MM.1S (cell line): ENCODE measurements at regions not wholly inside any gene's neighbourhood (a gene's known extent, or its start where the extent isn't known, plus 50 kb on each side); places are given as distances from the start of the nearest gene placed in this dataset.
A peak's percentile ranks its signal among the peaks of the same experiment; 100 is the strongest.

Experiments used
- DNase-seq: peaks from one replicate; pipeline ENCODE4 v3.0.0-alpha.2; 2015
- H2AFZ ChIP-seq: fragments of 300-600 bp; sonication (generic); 2 replicates; pipeline ENCODE4 v1.6.0; 2016; ENCODE audit warnings: antibody characterized with exemption, low read length
- H3F3A ChIP-seq: fragments of 300-600 bp; sonication (generic); 2 replicates; pipeline ENCODE4 v1.6.1; 2016; ENCODE audit warnings: mild to moderate bottlenecking, antibody characterized with exemption, low read length, moderate library complexity, mixed read lengths; ENCODE audit not compliant: insufficient read depth
- H3K27ac ChIP-seq: fragments of 300-600 bp; sonication (generic); 2 replicates; pipeline ENCODE4 v1.5.1; 2016; ENCODE audit warnings: mild to moderate bottlenecking, low read length
- H3K27me3 ChIP-seq: fragments of 300-600 bp; sonication (generic); replicated peaks from 2 replicates; pipeline ENCODE4 v1.6.0; 2016; ENCODE audit warnings: low read length; ENCODE audit not compliant: insufficient read depth
- H3K36me3 ChIP-seq: fragments of 300-600 bp; sonication (generic); replicated peaks from 2 replicates; pipeline ENCODE4 v1.6.1; 2016; ENCODE audit warnings: mild to moderate bottlenecking, low read length, mixed read lengths; ENCODE audit not compliant: insufficient read depth
- H3K4me1 ChIP-seq: fragments of 300-600 bp; sonication (generic); 2 replicates; pipeline ENCODE4 v1.6.1; 2016; ENCODE audit warnings: low read length, mixed read lengths
- H3K4me2 ChIP-seq: fragments of 300-600 bp; sonication (generic); 2 replicates; pipeline ENCODE4 v1.6.0; 2016; ENCODE audit warnings: low read depth, low read length
- H3K4me3 ChIP-seq: fragments of 300-600 bp; sonication (generic); 2 replicates; pipeline ENCODE4 v1.5.1; 2016; ENCODE audit warnings: low read length, mixed read lengths
- H3K79me2 ChIP-seq: fragments of 300-600 bp; sonication (generic); 2 replicates; pipeline ENCODE4 v1.6.1; 2016; ENCODE audit warnings: mixed run types, low read length, mixed read lengths
- H3K9ac ChIP-seq: fragments of 300-600 bp; sonication (generic); 2 replicates; pipeline ENCODE4 v1.6.1; 2016; ENCODE audit warnings: low read length, mixed read lengths
- H3K9me2 ChIP-seq: fragments of 300-600 bp; sonication (generic); replicated peaks from 2 replicates; pipeline ENCODE4 v1.6.1; 2016; ENCODE audit warnings: mild to moderate bottlenecking, low read length, mixed read lengths; ENCODE audit not compliant: insufficient read depth
- H3K9me3 ChIP-seq: fragments of 300-600 bp; sonication (generic); replicated peaks from 2 replicates; pipeline ENCODE4 v1.6.1; 2016; ENCODE audit warnings: mild to moderate bottlenecking, low read length, mixed read lengths; ENCODE audit not compliant: insufficient read depth
- H4K20me1 ChIP-seq: fragments of 300-600 bp; sonication (generic); 2 replicates; pipeline ENCODE4 v1.6.1; 2016; ENCODE audit warnings: mild to moderate bottlenecking, low read length, moderate library complexity, mixed read lengths; ENCODE audit not compliant: insufficient read depth
- CTCF ChIP-seq: fragments of 300-600 bp; sonication (generic); IDR thresholded peaks from 2 replicates; pipeline ENCODE4 v1.5.1; 2016; ENCODE audit warnings: antibody characterized with exemption, low read length, mixed read lengths
- EZH2 ChIP-seq: fragments of 300-600 bp; sonication (generic); optimal IDR thresholded peaks from 2 replicates; pipeline ENCODE3; 2017; ENCODE audit warnings: low read depth, mild to moderate bottlenecking, antibody characterized with exemption, low read length, mixed read lengths
- EZH2phosphoT487 ChIP-seq: fragments of 300-600 bp; sonication (generic); IDR thresholded peaks from 2 replicates; pipeline ENCODE4 v1.6.1; 2018; ENCODE audit warnings: antibody characterized with exemption, low read length

- no peak for DNase-seq
- H3K9ac ChIP-seq: no peak overlapping the region
Measured at GRCh38 chr3:192061426-192061825, 600.5 kb downstream of the PYDC2 start.

GRCh38 chr3:192062186-192062585 lies 601.2 kb downstream of the PYDC2 start:
- no peaks in the 10 kb centered on the region for H3K9me3 ChIP-seq
- no peak overlapping the region for H3K27ac ChIP-seq
- peaks cover 22% of the 10 kb centered on the region for H3F3A ChIP-seq
- no peaks in the 10 kb centered on the region for H3K79me2 ChIP-seq
- H3K4me1 ChIP-seq: peaks cover 27% of the 10 kb centered on the region
- TF ChIP-seq EZH2 (no peak), CTCF (no peak), EZH2phosphoT487 (no peak)
- H3K9me2 ChIP-seq: no peaks in the 10 kb centered on the region
- no peaks in the 10 kb centered on the region for H3K36me3 ChIP-seq
- no peak overlapping the region for H3K9ac ChIP-seq
- no peaks in the 10 kb centered on the region for H4K20me1 ChIP-seq
- no peak overlapping the region for H3K4me2 ChIP-seq
- DNase-seq: no peak
- no peak overlapping the region for H3K4me3 ChIP-seq
- no peaks in the 10 kb centered on the region for H3K27me3 ChIP-seq
- no peak overlapping the region for H2AFZ ChIP-seq

More at GRCh38 chr3:192061426-192061825, 600.5 kb downstream of the PYDC2 start:
- Histone ChIP-seq H3K4me3 (no peak overlapping the region), H3K27me3 (no peaks in the 10 kb centered on the region), H3K9me3 (no peaks in the 10 kb centered on the region), H3K36me3 (no peaks in the 10 kb centered on the region), H4K20me1 (no peaks in the 10 kb centered on the region), H3K27ac (no peak overlapping the region), H3K4me2 (no peak overlapping the region), H3K4me1 (peaks cover 27% of the 10 kb centered on the region), H3K9me2 (no peaks in the 10 kb centered on the region), H3K79me2 (no peaks in the 10 kb centered on the region), H3F3A (peaks cover 22% of the 10 kb centered on the region), H2AFZ (no peak overlapping the region)
- TF ChIP-seq CTCF (no peak), EZH2 (no peak)

- H3K79me2 ChIP-seq: no peaks in the 10 kb centered on the region
- H3K4me3 ChIP-seq: peak overlapping the region; percentile 48
- DNase-seq: peak; percentile 90
- H3K9me3 ChIP-seq: no peaks in the 10 kb centered on the region
- peaks cover 22% of the 10 kb centered on the region for H3F3A ChIP-seq
- TF ChIP-seq EZH2 (no peak), CTCF (peak; percentile 43), EZH2phosphoT487 (no peak)
- H3K36me3 ChIP-seq: no peaks in the 10 kb centered on the region
- no peaks in the 10 kb centered on the region for H3K27me3 ChIP-seq
- H3K9me2 ChIP-seq: no peaks in the 10 kb centered on the region
- H2AFZ ChIP-seq: peak overlapping the region; percentile 76
- peak overlapping the region; percentile 67 for H3K4me2 ChIP-seq
- peak overlapping the region; percentile 58 for H3K9ac ChIP-seq
- H3K4me1 ChIP-seq: peaks cover 37% of the 10 kb centered on the region
- peak overlapping the region; percentile 92 for H3K27ac ChIP-seq
- H4K20me1 ChIP-seq: no peaks in the 10 kb centered on the region
Measured at GRCh38 chr3:192063570-192063969, 602.6 kb downstream of the PYDC2 start.
